Chondrocyte (in vitro differentiated cells): ENCODE measurements at regions not wholly inside any gene's neighbourhood (a gene's known extent, or its start where the extent isn't known, plus 50 kb on each side); places are given as distances from the start of the nearest gene placed in this dataset.
"Not testable (repeated sequence)": the region's sequence is repeated elsewhere in the genome, so short reads cannot be mapped to it uniquely, and the experiment has no call there.

Experiments
- DNase-seq: peaks from one replicate; pipeline ENCODE4 v3.0.0; 2021; ENCODE audit warnings: mixed read lengths, low spot score
- H3K27ac Mint-ChIP-seq: one replicate; pipeline ENCODE4 v1.8.0; 2021; ENCODE audit warnings: mild to moderate bottlenecking, moderate library complexity, mixed read lengths; ENCODE audit not compliant: unreplicated experiment
- H3K27me3 Mint-ChIP-seq: 2 replicates; pipeline ENCODE4 v1.8.0; 2021; ENCODE audit warnings: low read depth, mixed read lengths
- H3K36me3 Mint-ChIP-seq: 2 replicates; pipeline ENCODE4 v1.8.0; 2021; ENCODE audit warnings: low read depth, mixed read lengths
- H3K4me1 Mint-ChIP-seq: 2 replicates; pipeline ENCODE4 v1.8.0; 2021; ENCODE audit warnings: low read depth, mild to moderate bottlenecking, mixed read lengths
- H3K4me3 Mint-ChIP-seq: one replicate; pipeline ENCODE4 v1.8.0; 2021; ENCODE audit warnings: mild to moderate bottlenecking, moderate library complexity, mixed read lengths; ENCODE audit not compliant: unreplicated experiment
- H3K9me3 Mint-ChIP-seq: 2 replicates; pipeline ENCODE4 v1.8.0; 2021; ENCODE audit warnings: low read depth, mixed read lengths
- CTCF ChIP-seq: fragments of 200-600 bp; sonication (generic); IDR thresholded peaks from 2 replicates; pipeline ENCODE4 v1.5.0; 2021; ENCODE audit warnings: antibody characterized with exemption, mild to moderate bottlenecking, moderate library complexity

GRCh38 chr4:71217688-71218087 lies 121.1 kb upstream of the SLC4A4 start:
- H3K4me1 Mint-ChIP-seq: peaks cover 17% of the 10 kb centered on the region
- H3K9me3 Mint-ChIP-seq: peaks cover 4% of the 10 kb centered on the region
- no peak for DNase-seq
- no peak overlapping the region for H3K4me3 Mint-ChIP-seq
- peaks cover 2% of the 10 kb centered on the region for H3K36me3 Mint-ChIP-seq
- peak overlapping the region; percentile 65 for H3K27ac Mint-ChIP-seq
- no peak for TF ChIP-seq CTCF
- H3K27me3 Mint-ChIP-seq: no peaks in the 10 kb centered on the region

- not testable (repeated sequence) for H3K36me3 Mint-ChIP-seq, H3K9me3 Mint-ChIP-seq, H3K4me3 Mint-ChIP-seq, DNase-seq, H3K27ac Mint-ChIP-seq, H3K27me3 Mint-ChIP-seq
- H3K4me1 Mint-ChIP-seq: peaks cover 13% of the 10 kb centered on the region
Observed at GRCh38 chr4:71220848-71221247, 118.0 kb upstream of the SLC4A4 start.

- H3K27ac Mint-ChIP-seq: no peak overlapping the region
Observed at GRCh38 chr4:71221510-71222466, 117.0 kb upstream of the SLC4A4 start.

GRCh38 chr4:71222661-71223060 lies 116.2 kb upstream of the SLC4A4 start:
- no peak for DNase-seq
- Mint-ChIP-seq H3K4me1 (peaks cover 4% of the 10 kb centered on the region), H3K27ac (no peak overlapping the region)

More at GRCh38 chr4:71221510-71222466, 117.0 kb upstream of the SLC4A4 start:
- H3K9me3 Mint-ChIP-seq: no peaks in the 10 kb centered on the region
- peaks cover 3% of the 10 kb centered on the region for H3K36me3 Mint-ChIP-seq
- TF ChIP-seq CTCF: no peak
- H3K27me3 Mint-ChIP-seq: peaks cover 3% of the 10 kb centered on the region
- no peak for DNase-seq
- H3K4me3 Mint-ChIP-seq: no peak overlapping the region
- H3K4me1 Mint-ChIP-seq: peaks cover 8% of the 10 kb centered on the region

GRCh38 chr4:71229477-71230270 lies 109.1 kb upstream of the SLC4A4 start:
- DNase-seq: no peak
- Mint-ChIP-seq H3K9me3 (no peaks in the 10 kb centered on the region), H3K27me3 (peaks cover 8% of the 10 kb centered on the region), H3K4me3 (peak overlapping the region; percentile 29), H3K27ac (peak overlapping the region; percentile 34), H3K36me3 (peaks cover 1% of the 10 kb centered on the region), H3K4me1 (peaks cover 44% of the 10 kb centered on the region)
- peak; percentile 91 for TF ChIP-seq CTCF

More at GRCh38 chr4:71222661-71223060, 116.2 kb upstream of the SLC4A4 start:
- no peak overlapping the region for H3K4me3 Mint-ChIP-seq
- peaks cover 4% of the 10 kb centered on the region for H3K36me3 Mint-ChIP-seq
- TF ChIP-seq CTCF: no peak
- H3K9me3 Mint-ChIP-seq: no peaks in the 10 kb centered on the region
- peaks cover 9% of the 10 kb centered on the region for H3K27me3 Mint-ChIP-seq
